Spleen (tissue), 7 donors: ENCODE measurements at regions not wholly inside any gene's neighbourhood (a gene's known extent, or its start where the extent isn't known, plus 50 kb on each side); places are given as distances from the start of the nearest gene placed in this dataset.

ENCODE experiments used
- POLR2A ChIP-seq, 3 donors: fragments of 450-650 bp; IDR thresholded peaks; one replicate each; pipeline ENCODE4 v1.5.1; 2017; ENCODE audit warnings: antibody characterized with exemption in 3 of 3, mild to moderate bottlenecking in 1 of 3
- TF ChIP-seq, protein P1 (sequence below), 11 experiments: fragments of 200-600 bp in 7 of 11; fragments of 450-650 bp in 4 of 11; sonication (generic) in 4 of 11; IDR thresholded peaks in 8 of 11; conservative IDR thresholded peaks in 3 of 11; 1 replicate in 7 of 11; 2 replicates in 4 of 11; pipeline versions ENCODE4 v1.4.0 to v1.8.0; 2016 to 2021; ENCODE audit warnings: antibody characterized with exemption in 11 of 11, inconsistent platforms in 4 of 11, mild to moderate bottlenecking in 1 of 11
- donor health status: DM: no; HTN: no; CAD: no; lungs with moderate emphysema.
- donor health status: DM: no; HTN: no; CAD: no.
- donor health status: DM: no; HTN: no; CAD: no.

DNA sequence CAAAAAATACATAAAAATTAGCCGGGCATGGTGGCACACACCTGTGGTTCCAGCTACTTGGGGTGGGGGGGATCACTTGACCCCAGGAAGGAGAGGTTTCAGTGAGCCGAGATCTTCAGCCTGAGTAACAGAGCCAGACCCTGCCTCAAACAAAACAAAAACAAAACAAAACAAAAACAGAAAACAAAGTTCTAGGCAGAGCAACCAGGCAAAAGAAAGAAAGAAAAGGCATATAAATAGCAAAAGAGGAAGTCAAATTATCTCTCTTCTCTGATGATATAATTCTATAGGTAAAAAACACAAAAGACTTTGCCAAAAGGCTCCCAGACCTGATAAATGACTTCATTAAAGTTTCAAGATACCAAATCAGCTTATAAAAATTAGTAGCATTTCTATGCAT is 446.9 kb downstream of the HAO1 start:
- TF ChIP-seq, protein P1, sequence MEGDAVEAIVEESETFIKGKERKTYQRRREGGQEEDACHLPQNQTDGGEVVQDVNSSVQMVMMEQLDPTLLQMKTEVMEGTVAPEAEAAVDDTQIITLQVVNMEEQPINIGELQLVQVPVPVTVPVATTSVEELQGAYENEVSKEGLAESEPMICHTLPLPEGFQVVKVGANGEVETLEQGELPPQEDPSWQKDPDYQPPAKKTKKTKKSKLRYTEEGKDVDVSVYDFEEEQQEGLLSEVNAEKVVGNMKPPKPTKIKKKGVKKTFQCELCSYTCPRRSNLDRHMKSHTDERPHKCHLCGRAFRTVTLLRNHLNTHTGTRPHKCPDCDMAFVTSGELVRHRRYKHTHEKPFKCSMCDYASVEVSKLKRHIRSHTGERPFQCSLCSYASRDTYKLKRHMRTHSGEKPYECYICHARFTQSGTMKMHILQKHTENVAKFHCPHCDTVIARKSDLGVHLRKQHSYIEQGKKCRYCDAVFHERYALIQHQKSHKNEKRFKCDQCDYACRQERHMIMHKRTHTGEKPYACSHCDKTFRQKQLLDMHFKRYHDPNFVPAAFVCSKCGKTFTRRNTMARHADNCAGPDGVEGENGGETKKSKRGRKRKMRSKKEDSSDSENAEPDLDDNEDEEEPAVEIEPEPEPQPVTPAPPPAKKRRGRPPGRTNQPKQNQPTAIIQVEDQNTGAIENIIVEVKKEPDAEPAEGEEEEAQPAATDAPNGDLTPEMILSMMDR (IDR thresholded peaks at IDR 0.05 in 8 of 11, conservative IDR thresholded peaks at IDR 0.05 in 3 of 11): no peak
- TF ChIP-seq POLR2A (IDR thresholded peaks at IDR 0.05): no peak
